ENCODE measurements at regions not wholly inside any gene's neighbourhood (a gene's known extent, or its start where the extent isn't known, plus 50 kb on each side); places are given as distances from the start of the nearest gene placed in this dataset.
"Not testable (repeated sequence)": the region's sequence is repeated elsewhere in the genome, so short reads cannot be mapped to it uniquely, and the experiment has no call there.

DNA sequence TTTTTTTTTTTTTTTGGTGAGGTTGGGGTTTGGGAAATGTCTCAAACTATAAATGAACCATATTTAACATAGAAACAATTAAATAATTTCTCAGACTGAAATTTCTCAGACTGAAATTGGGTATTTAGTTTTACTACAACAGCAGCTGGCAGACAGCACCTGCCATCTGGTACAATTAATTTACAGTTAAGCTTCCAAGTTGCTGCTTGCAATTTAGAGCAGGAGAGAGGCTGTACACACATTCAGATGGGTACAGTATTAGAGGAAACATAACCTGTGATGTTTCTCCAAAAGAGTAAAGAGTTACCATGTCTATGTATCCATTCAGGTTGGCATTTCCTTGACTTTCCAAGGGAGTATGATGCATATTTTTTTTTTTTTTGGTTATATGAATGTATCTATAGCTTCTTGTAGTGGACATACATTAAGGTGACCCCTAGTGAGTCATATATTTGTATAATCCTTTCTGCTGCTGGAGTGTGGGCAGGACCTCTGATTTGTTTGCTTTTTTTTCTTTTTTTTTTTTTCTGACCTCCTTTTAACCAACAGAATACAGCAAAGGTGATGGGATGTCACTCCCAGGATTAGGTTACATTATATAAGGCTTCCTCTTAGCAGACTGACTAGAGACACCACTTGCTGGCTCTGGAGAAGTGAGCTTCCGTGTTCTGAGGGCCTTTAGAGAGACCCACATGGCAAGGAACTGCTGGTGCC lies 201.7 kb downstream of the PTH2R start:
- no peak for DNase-seq

DNA sequence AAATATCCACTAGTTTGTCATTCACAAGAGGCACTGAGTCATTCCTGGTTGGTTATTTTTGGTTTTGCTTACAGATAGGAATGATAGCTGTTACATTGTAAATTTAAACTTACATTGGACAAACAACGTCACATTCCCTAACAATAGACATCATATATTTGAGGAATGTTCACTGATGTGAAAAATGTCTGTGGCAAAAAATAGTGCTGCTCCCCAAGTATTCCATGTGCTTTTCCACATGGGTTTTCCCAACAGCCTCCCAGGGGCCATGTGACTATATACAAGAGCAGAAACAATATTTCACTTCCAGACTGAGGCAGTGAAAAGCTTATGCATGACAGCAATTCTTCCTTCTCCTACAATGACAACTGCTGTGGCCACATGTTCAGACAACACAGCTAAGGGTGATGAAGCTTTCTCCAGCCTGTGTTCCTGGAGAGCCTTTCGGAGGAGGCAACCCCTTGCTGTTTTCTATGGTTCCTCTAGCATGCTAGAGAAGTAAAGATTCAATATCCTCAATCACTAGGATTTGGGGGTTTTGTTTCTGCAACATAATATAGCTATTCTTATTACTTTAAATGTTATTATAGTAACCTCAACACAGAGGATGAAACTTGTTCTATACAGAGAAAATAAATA lies 202.7 kb downstream of the PTH2R start:
- no peak for DNase-seq

DNA sequence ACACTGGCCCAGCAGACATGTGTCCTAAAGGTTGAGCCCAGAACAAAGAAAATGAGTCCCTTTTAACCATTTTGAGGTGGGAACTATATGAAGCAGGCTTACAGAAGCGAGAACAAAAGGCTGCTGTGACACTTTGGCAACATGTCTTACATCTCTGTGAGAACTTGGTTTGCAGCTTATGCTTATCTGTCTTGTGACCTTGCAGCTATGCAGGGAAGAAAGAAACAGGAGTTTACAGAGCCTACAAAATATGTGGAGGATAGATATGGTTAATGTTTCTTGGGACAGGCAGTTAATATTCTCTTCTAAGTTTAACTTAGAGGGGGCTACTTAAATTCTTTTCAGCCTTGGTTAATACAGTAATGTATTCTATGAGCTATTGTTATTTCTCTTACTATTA lies 209.1 kb downstream of the PTH2R start:
- not testable (repeated sequence) for DNase-seq

DNA sequence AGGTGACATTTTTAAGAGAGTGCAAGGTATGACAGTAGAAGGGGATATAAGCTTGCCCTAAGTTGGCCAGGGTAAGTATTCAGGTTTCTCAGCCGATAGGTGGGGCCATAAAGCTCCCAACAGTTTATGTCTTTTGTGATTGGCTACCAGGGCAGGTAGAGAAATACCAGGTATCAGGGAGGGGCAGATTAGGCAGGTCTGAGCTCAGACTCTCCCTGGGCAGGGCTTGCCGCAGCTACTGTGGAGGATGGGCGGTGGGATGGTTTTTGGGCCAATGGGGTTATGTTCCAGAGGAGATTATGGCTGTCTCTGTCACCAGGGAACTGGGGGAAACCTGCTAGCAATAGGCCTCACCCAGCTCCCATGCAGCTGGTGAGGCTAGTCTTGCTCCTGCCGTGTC lies 211.6 kb downstream of the PTH2R start:
- no peak for DNase-seq

DNA sequence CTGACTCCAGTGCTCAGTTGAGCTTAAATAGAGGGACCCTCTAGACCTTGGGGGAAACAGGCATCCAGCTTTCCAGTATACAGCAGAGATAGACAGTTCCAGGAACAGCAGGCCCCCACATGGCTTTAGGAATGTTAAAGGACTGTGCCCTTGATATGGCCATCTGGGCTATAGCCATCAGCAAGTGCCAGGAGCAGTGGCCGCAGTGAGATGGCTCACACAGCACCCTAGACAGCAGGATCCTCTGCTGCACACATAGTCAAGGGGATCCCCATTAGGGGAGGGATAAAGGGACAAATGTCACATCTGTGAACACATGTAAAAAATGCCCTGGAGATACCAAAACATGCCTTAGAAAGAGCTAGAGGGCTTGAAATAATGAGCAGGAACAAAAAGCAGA lies 213.4 kb downstream of the PTH2R start:
- no peak for DNase-seq

DNA sequence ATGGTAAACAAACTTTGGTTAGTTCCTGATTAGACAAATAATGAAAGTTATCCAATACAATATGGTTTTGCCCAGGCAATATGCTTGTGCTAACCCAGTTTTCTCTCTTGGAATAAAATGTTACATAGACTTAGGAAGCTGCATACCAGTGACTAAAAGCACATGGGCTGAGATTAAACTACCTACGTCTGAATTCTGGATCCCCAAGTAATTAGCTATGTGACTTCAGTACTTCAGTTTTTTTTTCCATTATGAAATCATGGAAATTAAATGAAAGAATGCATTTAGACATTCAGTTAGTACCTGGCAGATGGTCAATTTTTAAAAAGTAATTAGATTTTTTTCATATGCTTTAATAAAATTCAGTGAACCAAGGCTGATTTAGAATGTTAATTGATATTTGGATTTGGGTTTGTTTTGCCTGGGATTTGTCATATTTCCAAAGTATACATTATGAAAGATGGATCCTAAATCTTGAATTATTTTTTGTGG lies 213.9 kb downstream of the PTH2R start:
- no peak for DNase-seq

DNA sequence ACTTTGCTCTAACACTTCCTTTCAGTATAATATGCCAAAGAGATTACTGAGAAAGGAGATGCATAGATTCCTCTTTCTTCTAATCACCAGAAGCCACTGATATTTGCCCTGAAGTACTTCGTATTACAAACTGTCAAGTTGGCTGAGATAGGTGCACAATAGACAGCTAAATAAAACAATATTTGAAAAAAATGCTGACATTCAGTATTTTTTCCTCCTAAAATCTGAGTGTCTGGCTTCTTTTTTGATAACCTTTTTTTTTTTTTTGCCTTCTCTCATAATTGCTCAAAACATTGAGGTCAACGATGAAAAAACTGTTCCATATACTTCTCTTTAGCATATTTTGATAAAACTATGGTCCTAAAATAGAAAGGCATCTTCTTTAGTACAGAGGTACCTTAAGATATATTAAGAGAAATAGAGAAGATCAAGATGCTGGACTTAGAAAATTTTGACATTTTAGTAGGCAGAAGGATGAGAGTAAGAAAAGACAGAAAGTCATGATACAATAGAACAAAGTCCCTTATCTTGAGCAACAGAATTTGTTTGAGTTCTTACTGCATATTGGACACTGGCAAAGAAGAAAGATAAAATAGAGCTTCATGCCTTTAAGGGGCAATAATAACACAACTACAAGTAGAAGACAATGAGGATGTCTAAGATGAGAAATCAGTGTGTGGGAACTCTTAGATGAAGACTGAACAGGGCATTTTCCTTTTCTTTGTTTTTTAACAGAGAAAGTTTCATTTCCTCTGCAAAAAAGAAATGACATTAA lies 220.7 kb downstream of the PTH2R start:
- DNase-seq: no peak

DNA sequence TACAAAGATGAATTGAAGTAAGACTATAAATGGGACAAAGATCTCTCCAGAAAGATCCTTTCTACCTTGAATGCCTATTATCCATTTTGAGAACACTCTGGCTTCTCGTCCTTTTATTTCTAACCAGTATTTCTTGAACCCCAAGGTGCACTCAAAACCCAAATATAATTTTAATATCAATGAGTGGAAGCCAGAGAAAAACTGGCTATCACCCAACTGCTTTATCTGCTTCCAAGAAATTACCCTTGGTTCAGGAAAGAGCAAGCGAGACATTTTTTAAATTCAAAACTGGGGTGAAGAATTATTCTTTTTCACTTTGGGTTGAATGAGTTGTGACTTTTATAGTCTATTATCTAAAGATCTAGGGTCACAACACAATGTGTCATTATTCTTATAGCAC lies 221.3 kb downstream of the PTH2R start:
- DNase-seq: no peak

DNA sequence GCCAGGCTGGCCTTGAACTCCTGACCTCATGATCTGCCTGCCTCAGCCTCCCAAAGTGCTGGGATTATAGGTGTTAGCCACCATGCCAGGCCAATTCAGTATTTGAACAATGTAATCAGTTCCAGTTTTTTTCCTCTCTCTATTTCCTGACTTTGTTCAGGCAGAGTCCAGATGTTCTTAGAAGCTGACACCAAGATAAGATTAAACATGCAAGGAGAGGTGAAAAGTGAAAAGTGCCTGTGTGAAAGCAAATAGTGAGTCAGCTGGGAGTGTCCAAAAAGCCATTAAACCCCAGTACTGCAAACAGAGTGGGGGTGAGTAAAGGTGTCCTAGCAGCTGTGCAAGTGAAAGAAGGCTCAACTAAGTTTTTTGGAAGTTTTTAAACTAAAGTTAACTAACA lies 231.5 kb downstream of the PTH2R start:
- DNase-seq: no peak

DNA sequence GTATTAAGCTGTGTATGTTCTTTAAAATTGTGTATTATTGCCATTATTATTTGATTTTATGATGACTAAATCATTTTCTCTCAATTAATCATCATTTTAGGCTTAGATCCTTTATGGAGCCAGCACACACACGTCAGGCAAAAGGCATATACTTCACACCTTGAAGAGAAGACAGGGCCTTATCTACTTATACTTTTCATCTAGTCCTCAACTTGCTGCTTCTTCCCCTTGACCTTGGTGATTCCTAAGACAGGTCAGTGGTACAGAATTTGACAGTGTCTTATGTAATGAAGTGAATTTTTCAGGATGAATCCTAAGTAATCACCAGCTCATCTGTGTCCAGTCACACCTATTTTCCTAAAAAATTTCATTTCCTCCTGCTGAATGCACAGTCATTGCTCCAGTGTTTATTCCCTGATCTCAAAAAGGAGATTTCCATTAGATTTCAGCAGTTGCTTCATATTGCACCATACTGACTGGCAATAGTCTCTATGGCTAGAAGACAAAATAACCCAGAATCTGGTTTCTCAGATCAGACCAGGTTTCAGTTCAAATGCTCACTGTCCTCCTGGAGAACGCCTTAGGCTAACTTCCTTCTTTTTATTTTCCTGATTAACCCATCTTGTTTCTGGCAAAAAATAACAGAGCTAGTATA lies 235.7 kb downstream of the PTH2R start:
- no peak for DNase-seq

DNA sequence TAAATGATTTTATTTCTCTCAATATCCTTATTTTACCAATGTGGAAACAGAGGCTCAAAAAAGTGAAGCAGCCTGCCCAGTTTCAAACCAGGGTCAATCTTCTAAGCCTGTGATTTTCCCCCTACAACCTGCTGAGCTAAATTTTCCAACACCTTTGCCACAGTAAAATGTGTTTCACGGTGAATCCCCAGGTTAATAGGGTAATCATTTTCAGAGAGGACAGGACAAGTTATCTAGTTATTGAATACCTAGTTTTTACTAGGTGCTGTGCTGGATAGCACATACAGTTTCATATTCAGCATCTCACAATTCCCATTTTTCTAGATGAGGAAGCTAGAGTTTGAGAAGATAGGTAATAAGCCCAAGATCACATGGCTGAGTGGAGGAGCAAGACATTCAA lies 236.6 kb downstream of the PTH2R start:
- no peak for DNase-seq

DNA sequence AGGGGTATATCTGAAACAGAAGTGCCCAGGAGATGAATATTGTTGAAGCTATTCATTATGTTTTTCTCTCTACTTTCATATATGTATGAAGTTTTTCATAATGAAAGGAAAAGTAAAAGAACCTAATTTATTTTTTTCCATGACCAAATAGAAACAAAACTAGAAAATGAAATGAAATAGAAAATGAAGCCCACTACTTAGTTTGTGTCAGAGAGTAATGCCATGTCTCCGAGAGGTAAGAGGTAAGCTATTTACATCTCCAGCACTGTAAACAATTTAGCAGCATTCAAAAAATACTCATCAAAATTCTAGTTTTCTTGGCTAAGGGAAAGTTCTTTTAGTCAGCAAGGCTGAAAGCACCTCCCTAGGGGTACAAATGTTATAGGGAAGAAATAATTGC lies 238.6 kb downstream of the PTH2R start:
- no peak for DNase-seq

DNA sequence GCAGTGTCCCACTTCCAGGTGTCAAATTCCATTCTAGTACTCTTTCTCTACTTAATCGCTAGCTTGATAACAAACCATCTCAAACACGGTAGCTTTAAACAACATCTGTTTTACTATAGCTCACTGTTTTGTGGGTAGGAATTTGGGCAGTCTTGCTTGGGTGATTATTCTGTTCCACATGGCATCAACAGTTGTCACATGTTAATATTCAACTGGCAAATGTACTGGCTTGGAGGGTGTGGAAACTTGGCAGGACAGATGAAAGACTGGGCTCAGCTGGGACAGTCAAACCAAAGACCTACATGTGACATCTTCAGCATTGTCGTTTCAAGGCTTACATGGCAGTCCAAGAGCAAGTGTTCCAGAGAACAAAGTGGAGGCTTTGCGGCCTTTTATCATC lies 241.8 kb downstream of the PTH2R start:
- DNase-seq: no peak

DNA sequence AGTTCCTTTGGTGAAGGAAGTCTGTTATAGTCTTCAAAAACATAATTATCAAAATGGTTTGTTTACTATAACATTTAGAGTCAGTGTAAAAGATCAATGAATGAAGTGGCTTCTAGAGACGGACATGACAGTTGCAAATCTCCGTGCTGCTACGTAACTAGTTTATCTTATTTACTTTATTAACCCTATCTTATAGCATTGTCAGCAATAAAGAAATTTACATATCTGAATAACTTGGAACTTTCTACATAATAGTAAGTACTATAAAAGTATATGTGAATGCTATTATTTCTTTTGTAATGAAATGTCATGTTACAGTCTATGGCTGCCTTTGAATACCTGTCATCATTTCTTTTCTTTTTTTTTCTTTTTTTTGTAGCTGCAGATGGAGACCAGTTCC lies 246.8 kb downstream of the PTH2R start:
- DNase-seq: no peak

DNA sequence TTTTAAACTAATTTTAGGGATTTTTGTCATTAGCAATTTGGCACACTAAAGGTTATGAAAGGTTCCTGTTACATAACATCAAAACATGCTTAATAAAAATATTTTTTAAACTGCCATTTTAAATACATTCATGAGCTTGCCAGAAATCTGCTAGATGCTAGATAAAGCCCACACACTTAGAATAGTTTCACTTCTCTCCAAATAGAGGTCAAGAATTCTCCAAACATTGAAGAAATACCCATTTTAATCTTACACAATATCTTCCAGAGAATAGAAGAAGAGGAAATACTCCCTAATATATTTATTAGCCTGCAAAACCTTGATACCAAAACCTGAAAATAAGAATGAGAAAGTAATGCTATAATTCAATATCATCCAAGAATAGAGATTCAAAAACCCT lies 247.5 kb downstream of the PTH2R start:
- DNase-seq: no peak

DNA sequence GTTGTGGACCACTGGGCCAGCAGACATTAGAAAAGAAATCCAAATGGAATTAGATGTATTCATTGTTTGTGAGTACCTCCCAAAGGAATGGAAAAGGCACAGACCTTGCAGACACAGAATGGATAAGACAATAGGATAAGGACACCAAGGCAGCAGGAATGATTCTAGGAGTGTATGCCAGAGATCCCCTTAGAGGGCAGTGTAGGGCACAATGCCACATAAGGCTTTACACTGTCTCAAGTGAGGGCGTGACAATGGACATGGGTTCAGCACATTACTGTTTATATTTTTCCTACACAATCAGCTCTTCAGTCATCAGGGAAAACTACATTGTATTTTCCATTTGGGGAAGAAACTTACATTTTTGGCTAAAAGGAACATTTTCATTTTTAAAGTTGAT lies 250.9 kb downstream of the PTH2R start:
- no peak for DNase-seq

DNA sequence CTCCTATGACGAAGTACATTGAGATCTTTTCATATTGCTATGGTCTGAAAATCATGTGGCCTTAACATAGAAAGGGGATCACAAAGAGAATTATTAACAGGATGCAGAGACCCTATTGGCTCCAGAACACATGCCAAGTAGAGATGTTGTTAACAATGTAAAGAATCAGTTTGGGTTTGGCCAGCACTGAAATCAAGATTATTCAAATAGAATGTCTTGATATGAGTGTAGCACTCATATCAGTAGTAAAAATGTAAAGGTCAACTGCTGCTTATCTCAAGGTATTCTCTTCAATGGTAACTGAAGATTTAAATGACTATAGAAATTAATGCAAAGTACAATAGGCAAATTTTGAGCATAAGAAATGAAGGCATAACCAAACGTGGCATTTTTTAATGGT lies 262.8 kb downstream of the PTH2R start:
- DNase-seq: no peak

DNA sequence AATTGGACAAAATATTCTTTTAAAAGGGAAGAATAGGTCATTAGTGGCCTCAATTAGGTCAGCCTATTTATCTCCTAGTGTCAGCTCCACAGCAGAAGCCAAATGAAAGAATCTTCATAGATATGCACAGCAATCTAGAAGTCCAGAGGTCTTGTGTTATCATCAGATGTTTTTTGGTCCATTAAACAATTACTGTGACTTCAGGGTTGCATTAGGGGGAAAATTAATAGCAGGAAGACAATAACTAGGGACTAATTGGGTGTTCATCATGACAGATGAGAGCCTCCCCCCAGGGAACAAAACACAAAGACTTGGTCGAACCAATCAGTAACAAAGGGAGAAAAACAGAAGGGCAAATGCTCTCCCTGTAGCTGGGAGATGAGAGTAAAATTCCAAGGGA lies 264.7 kb downstream of the PTH2R start:
- DNase-seq: no peak

DNA sequence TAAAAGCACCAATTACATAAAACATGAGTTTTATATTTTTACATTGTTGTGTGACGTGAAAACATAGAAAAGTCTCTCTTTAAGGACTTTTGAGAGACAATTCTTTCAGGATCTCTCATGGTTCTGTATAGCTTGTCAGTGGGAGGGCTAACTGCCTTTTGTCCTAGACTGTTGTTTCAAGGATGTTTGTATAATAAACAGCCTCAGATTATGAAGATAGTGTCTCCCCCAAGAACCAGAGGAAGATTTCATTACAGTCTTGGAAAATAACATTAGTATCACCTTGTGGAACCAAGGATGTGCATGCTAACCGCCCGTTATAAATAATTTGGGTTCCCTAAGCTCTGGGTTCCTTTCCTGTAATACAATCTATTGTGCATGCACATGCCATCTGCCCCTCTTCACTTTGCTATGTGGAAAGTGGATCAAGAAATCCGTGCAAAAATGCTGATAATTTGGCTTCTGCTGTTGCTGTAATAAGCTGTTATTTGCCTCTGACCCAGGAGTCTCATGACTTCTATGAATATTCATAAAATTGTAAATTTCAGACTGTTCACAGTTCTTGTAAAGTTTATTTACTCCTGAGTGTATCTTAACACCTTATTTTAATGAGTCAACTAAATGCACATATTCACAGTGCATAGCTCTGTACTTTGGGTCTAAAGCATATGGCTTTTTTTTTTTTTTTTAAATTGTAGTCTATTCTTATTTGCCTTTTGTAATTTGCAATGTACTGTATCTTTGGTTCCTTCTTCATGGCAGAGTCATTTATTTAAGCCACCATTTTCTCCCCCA lies 265.5 kb downstream of the PTH2R start:
- DNase-seq: no peak

DNA sequence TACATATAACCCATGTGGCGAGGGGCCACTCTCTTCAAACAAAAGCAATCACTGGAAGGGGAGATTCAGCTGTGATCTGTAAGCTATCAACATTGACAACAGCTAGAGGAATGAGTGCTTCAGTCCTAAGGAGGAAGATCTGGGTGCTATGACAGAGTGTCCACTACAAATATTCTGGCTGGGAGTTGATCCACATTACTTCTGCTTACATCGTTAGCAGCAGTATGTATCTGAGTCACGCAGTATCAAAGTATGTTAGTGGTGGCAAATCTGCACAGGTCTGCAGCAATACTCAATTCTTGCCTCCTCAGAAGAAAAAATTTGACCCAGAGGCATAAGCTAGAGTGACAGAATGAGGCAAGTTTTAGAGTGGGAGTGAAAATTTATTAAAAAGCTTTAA lies 267.0 kb downstream of the PTH2R start:
- no peak for DNase-seq

DNA sequence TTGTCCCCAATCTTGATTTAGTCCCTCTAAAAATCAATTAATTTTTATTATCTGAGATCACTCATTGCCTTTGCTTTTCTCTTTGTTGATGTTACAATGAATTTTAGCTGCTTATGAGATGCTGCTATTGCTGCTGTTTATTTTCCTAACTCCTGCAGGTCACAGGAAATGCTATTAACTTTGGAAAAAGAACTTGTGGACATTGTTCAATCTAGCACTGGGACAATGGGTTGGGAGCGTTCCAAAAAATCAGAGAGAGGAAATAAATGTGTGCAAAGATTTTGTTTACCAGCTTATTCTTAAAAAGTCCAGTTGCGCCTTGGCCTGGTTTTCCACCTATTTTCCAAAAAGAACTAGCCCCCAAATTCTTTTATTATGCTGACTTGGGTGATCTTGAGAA lies 268.3 kb downstream of the PTH2R start:
- DNase-seq: no peak

DNA sequence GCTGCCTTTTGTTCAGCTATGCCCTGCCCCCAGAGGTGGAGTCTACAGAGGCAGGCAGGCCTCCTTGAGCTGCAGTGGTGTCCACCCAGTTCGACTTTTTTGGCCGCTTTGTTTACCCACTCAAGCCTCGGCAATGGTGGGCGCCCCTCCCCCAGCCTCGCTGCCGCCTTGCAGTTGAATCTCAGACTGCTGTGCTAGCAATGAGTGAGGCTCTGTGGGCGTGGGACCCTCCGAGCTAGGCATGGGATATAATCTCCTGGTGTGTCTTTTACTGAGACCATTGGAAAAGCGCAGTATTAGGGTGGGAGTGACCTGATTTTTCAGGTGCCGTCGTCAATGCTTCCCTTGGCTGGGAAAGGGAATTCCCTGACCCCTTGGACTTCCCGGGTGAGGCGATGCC lies 279.3 kb downstream of the PTH2R start:
- not testable (repeated sequence) for DNase-seq

DNA sequence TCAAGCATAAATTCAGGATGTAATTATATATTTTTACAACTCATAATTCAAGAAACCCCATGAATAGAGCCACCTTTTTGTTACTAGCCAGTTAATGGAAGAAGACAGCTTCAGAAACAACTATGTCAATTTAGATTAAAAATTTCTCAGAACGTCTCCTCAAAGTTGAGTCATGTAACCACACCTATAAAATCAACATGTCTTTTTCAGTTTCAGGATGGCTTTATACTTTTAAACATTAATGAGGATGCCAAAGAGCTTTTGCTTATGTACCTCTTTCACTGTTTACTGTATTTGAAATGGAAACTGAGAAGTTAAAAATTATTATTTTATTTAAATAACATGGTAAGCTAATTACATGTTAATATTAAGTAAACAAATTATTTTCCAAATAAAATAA lies 280.1 kb downstream of the PTH2R start:
- no peak for DNase-seq
